ENCODE measurements at regions not wholly inside any gene's neighbourhood (a gene's known extent, or its start where the extent isn't known, plus 50 kb on each side); places are given as distances from the start of the nearest gene placed in this dataset.

- H3F3A ChIP-seq (ENCODE audit: insufficient read depth) = no peaks in the 10 kb centered on the region
- no peak for TF ChIP-seq EZH2phosphoT487 (IDR thresholded peaks at IDR 0.05; ENCODE audit: insufficient read depth, low read depth)
- TF ChIP-seq EZH2 (IDR thresholded peaks at IDR 0.05; ENCODE audit: insufficient read depth, poor library complexity, severe bottlenecking) = no peak
- no peaks in the 10 kb centered on the region for H3K9me2 ChIP-seq (ENCODE audit: insufficient read depth)
- H3K4me2 ChIP-seq (ENCODE audit: unreplicated experiment) = no peak overlapping the region
- no peak overlapping the region for H3K27ac ChIP-seq
- no peaks in the 10 kb centered on the region for H3K36me3 ChIP-seq (ENCODE audit: low read depth)
- H3K27me3 ChIP-seq (replicated peaks; ENCODE audit: insufficient read depth) = no peaks in the 10 kb centered on the region
- no peak overlapping the region for H3K9ac ChIP-seq
- no peaks in the 10 kb centered on the region for H3K79me2 ChIP-seq (ENCODE audit: insufficient read depth)
- DNase-seq = no peak
- no peaks in the 10 kb centered on the region for H4K20me1 ChIP-seq (ENCODE audit: insufficient read depth)
- H3K4me1 ChIP-seq (ENCODE audit: insufficient read depth) = no peaks in the 10 kb centered on the region
- H3K4me3 ChIP-seq = no peak overlapping the region
- no peak overlapping the region for H2AFZ ChIP-seq
- H3K9me3 ChIP-seq (ENCODE audit: low read depth) = no peaks in the 10 kb centered on the region
- in situ Hi-C loops (cut with MboI) = no loop called here
- WGBS, 2 experiments (ENCODE audit: low coverage in 1 of 2, low lambda C conversion rate in 2 of 2, missing lambda C conversion rate in 2 of 2) = 80 to 82% methylated on average over 3 of the region's 3 CpGs
Observed at GRCh38 chr13:50187352-50188029, 172.2 kb downstream of the KCNRG start.

- WGBS, 2 experiments (ENCODE audit: low coverage in 1 of 2, low lambda C conversion rate in 2 of 2, missing lambda C conversion rate in 2 of 2) = 54 to 64% methylated on average over 1 of the region's 1 CpG
- no peaks in the 10 kb centered on the region for H4K20me1 ChIP-seq (ENCODE audit: insufficient read depth)
- no peak overlapping the region for H2AFZ ChIP-seq
- no peaks in the 10 kb centered on the region for H3K36me3 ChIP-seq (ENCODE audit: low read depth)
- H3K4me3 ChIP-seq = no peak overlapping the region
- H3K27me3 ChIP-seq (replicated peaks; ENCODE audit: insufficient read depth) = no peaks in the 10 kb centered on the region
- DNase-seq = no peak
- H3K27ac ChIP-seq = no peak overlapping the region
- no peaks in the 10 kb centered on the region for H3K9me3 ChIP-seq (ENCODE audit: low read depth)
- TF ChIP-seq EZH2phosphoT487 (IDR thresholded peaks at IDR 0.05; ENCODE audit: insufficient read depth, low read depth) (no peak), EZH2 (IDR thresholded peaks at IDR 0.05; ENCODE audit: insufficient read depth, poor library complexity, severe bottlenecking) (no peak)
- no peaks in the 10 kb centered on the region for H3K9me2 ChIP-seq (ENCODE audit: insufficient read depth)
- H3K79me2 ChIP-seq (ENCODE audit: insufficient read depth) = no peaks in the 10 kb centered on the region
- H3K4me1 ChIP-seq (ENCODE audit: insufficient read depth) = no peaks in the 10 kb centered on the region
- H3K9ac ChIP-seq = no peak overlapping the region
- no peak overlapping the region for H3K4me2 ChIP-seq (ENCODE audit: unreplicated experiment)
- in situ Hi-C loops (cut with MboI) = no loop called here
- H3F3A ChIP-seq (ENCODE audit: insufficient read depth) = no peaks in the 10 kb centered on the region
Observed at GRCh38 chr13:50188696-50189095, 173.5 kb downstream of the KCNRG start.

- no peaks in the 10 kb centered on the region for H3F3A ChIP-seq (ENCODE audit: insufficient read depth)
- H4K20me1 ChIP-seq (ENCODE audit: insufficient read depth) = no peaks in the 10 kb centered on the region
- H3K4me3 ChIP-seq = no peak overlapping the region
- TF ChIP-seq EZH2 (IDR thresholded peaks at IDR 0.05; ENCODE audit: insufficient read depth, poor library complexity, severe bottlenecking) (no peak), EZH2phosphoT487 (IDR thresholded peaks at IDR 0.05; ENCODE audit: insufficient read depth, low read depth) (no peak)
- no peaks in the 10 kb centered on the region for H3K9me3 ChIP-seq (ENCODE audit: low read depth)
- H3K27me3 ChIP-seq (replicated peaks; ENCODE audit: insufficient read depth) = no peaks in the 10 kb centered on the region
- H3K9ac ChIP-seq = no peak overlapping the region
- H3K27ac ChIP-seq = no peak overlapping the region
- H3K36me3 ChIP-seq (ENCODE audit: low read depth) = no peaks in the 10 kb centered on the region
- in situ Hi-C loops (cut with MboI) = no loop called here
- no peak overlapping the region for H3K4me2 ChIP-seq (ENCODE audit: unreplicated experiment)
- H2AFZ ChIP-seq = no peak overlapping the region
- H3K9me2 ChIP-seq (ENCODE audit: insufficient read depth) = no peaks in the 10 kb centered on the region
- no peaks in the 10 kb centered on the region for H3K4me1 ChIP-seq (ENCODE audit: insufficient read depth)
- no peaks in the 10 kb centered on the region for H3K79me2 ChIP-seq (ENCODE audit: insufficient read depth)
- WGBS, 2 experiments (ENCODE audit: low coverage in 1 of 2, low lambda C conversion rate in 2 of 2, missing lambda C conversion rate in 2 of 2) = 76 to 79% methylated on average over 2 of the region's 2 CpGs
- no peak for DNase-seq
Observed at GRCh38 chr13:50189450-50189849, 174.2 kb downstream of the KCNRG start.

- in situ Hi-C loops (cut with MboI) = no loop called here
- no peak overlapping the region for H2AFZ ChIP-seq
Observed at GRCh38 chr13:50191004-50191403, 175.8 kb downstream of the KCNRG start.

More at GRCh38 chr13:50191004-50191403, 175.8 kb downstream of the KCNRG start:
- no peaks in the 10 kb centered on the region for H3K79me2 ChIP-seq (ENCODE audit: insufficient read depth)
- 24 to 39% methylated on average over 1 of the region's 1 CpG for WGBS, 2 experiments (ENCODE audit: low coverage in 1 of 2, low lambda C conversion rate in 2 of 2, missing lambda C conversion rate in 2 of 2)
- no peak overlapping the region for H3K9ac ChIP-seq
- H3K4me3 ChIP-seq = no peak overlapping the region
- H3K36me3 ChIP-seq (ENCODE audit: low read depth) = no peaks in the 10 kb centered on the region
- no peak overlapping the region for H3K27ac ChIP-seq
- no peaks in the 10 kb centered on the region for H3K4me1 ChIP-seq (ENCODE audit: insufficient read depth)
- no peaks in the 10 kb centered on the region for H3K27me3 ChIP-seq (replicated peaks; ENCODE audit: insufficient read depth)
- H3K4me2 ChIP-seq (ENCODE audit: unreplicated experiment) = no peak overlapping the region
- no peaks in the 10 kb centered on the region for H3K9me3 ChIP-seq (ENCODE audit: low read depth)
- H3F3A ChIP-seq (ENCODE audit: insufficient read depth) = no peaks in the 10 kb centered on the region
- H4K20me1 ChIP-seq (ENCODE audit: insufficient read depth) = no peaks in the 10 kb centered on the region
- no peaks in the 10 kb centered on the region for H3K9me2 ChIP-seq (ENCODE audit: insufficient read depth)
- no peak for DNase-seq
- TF ChIP-seq EZH2 (IDR thresholded peaks at IDR 0.05; ENCODE audit: insufficient read depth, poor library complexity, severe bottlenecking) = no peak
- TF ChIP-seq EZH2phosphoT487 (IDR thresholded peaks at IDR 0.05; ENCODE audit: insufficient read depth, low read depth) = no peak

Data from GM23248 (cell line).